Left renal pelvis (tissue), 4 donors: ENCODE measurements at regions not wholly inside any gene's neighbourhood (a gene's known extent, or its start where the extent isn't known, plus 50 kb on each side); places are given as distances from the start of the nearest gene placed in this dataset.

Source experiments
- DNase-seq, 4 donors: peaks; one replicate each; pipeline ENCODE4 v3.0.0-alpha.2; 2013; ENCODE audit warnings: low read depth in 4 of 4, low spot score in 3 of 4

- no peak for DNase-seq
These were observed 610.3 kb upstream of the GALNTL6 start for GRCh38 chr4:171202908-171203307.

DNA sequence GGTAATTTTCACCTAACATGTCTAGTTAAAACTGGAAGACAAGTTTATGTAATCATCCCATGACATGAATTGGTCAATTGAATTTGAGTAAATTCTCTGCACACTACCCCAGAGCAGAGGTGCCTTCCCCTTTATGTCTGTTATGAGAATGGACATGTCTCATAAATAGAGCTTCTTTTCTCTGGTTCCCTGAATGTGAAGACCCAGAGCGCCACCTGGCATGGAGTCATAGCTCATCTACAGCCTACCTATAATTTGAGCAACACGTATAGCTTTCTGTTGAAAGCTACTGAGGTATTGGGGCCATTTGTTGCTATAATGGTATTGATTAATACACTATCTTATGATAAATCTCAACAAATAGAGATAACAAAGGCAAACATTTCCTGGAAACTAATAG, 626.5 kb upstream of the GALNTL6 start:
- DNase-seq: no peak

- DNase-seq: no peak
These were observed 632.1 kb upstream of the GALNTL6 start for GRCh38 chr4:171181090-171181489.

DNA sequence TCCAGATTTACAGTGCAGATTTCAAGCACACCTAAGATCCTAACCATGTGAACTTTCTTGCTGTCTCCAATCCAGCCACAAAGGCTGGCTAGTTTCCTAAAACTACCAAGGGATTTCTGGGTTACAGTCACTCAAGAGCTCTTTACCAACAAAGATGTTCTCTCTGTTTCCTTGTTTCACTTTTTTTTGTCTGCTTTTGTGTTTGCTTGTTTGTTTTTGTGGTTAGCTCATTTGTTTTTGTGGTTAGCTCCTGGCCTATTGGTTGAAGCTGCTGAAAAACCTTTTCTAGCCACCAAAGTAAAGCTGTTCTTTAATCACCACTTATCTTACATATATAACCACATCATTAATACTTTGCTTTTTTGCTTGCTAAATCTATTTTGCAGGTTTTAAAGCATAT, 642.5 kb upstream of the GALNTL6 start:
- no peak for DNase-seq

DNA sequence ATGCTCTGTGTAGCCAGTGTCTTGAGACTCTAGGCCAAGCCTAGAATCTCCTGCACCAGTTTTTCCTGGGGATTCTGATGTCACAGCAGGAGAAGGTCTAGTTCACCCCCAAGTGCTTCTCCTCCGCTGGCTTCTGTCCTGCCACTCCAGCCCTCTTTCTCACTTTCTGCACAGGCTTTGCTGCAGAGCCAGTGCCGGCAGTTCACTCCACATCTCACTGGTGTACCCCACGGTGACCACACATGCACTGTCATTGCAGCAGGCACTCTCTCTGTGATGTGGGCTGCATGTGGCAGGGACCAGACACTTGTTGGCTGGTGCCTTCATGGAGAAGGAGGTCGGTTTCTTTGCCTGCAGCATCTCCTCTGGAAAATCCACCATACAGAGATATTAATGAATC, 643.8 kb upstream of the GALNTL6 start:
- no peak for DNase-seq

DNA sequence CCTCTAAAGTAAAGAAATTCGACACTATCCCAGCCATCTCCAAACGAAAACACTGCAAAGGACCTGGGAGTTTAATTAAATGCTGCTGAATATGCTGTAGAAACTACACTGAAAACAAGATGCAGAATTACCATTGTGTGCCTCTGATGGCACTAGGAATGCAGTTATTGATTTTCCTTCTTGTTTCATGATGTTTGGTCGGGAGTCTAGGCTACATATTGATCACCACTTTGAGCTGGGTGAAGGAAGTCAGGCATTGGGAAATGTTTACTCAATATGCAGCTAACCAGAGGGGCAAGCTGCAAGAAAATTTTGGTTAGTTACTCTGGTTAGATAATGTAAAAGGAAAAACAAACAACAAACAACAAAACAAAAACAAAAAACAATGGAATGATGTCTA, 650.7 kb upstream of the GALNTL6 start:
- DNase-seq: no peak

- DNase-seq: no peak
These were observed 655.6 kb upstream of the GALNTL6 start for GRCh38 chr4:171157462-171158082.

- DNase-seq: no peak
These were observed 670.6 kb upstream of the GALNTL6 start for GRCh38 chr4:171142639-171143038.

GRCh38 chr4:171142045-171142444, 671.2 kb upstream of the GALNTL6 start:
- no peak for DNase-seq

DNA sequence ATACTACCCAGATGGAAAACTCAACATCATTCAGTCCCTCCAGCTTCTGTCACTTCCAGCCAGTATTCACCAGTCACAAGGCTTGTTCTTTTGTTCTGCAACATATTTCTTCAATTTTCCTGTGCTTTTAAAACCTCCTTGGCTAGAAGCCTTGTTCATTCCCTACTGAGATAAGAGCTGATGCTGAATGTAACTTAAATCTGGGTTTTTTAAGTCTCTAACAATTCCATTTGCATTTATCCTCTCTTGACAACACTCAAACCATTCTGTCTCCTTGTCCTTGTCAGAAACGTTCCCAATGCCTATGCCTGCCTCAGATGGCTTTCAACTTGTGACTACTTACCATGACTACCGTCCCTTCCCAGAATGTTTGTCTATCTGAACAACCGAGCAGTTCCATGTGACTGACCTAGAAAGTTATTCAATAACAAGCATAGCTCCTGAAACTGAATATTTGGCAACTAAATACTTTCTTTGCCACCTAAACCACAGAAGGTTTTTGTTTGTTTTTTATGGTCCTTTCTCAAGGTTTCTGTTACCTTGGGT, 682.9 kb upstream of the GALNTL6 start:
- peak; percentile 4 to 31 (median 10) for DNase-seq

DNA sequence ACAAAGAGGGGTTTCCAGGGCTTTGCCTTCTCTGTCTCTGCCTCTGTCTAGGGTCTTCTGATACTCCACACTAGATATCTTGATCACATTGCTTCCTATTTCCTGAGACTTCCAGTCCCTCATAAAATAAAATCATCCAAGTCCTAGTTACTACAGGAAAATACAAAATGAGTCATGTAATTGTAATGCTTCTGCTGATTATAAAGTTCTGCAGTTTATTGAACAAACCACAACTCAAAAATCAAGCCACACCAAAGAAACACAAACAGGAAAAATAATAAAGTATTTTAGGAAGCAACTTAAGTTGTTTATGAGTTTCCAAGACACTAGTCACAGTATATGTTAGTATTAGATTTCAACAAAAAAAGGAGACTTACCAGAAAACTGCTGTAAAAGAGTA, 695.1 kb upstream of the GALNTL6 start:
- DNase-seq: no peak

DNA sequence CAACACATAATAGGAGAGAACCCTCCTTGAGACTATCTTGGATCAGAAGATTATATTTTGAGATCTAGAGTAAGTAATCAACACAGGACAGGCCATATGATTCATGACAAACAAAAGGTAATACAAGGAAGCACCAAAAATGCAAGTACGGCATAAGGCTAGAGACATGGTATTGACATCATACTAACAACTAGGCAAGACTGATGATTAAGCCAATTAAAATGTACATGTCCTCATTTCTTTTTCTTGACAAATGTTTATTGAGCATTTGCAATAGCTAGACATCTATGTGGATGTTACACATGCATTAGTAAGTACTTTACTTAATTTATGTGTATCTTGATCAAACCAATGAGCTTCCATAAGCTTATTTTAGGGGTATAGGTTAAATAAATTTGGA, 695.7 kb upstream of the GALNTL6 start:
- no peak for DNase-seq

DNA sequence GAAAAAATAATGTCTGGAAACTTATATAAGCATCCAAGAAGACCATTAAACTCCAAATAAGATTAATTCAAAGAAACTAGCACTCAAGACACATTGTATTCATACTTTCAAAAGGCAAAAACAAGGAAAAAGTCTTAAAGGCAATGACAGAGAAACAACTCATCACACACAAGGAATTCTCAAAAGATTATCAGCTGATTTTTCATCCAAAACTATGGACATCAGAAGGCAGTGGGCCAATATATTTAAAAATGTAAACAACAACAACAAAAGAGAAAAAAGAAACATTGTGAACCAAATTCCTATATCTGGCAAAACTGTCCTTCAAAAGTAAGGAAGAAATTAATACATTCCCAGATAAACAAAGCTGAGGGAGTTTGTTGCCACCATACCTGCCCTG, 711.4 kb upstream of the GALNTL6 start:
- DNase-seq: no peak

DNA sequence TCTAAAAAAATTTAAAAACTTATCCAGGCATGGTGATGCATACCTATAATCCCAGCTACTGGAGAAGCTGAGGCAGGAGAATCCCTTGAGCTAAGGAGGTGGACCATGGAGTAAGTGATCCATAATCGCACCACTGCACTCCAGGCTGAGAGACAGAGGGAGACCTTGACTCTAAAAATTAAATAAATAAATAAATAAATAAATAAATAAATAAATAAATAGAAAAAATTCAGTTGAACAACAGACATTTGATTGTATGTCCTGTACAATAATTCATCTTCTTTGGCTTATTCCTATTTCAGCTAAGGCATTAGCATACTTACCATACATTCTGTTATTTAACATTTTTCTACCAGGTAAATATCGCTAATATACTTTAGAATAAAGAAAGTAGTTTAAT, 726.1 kb upstream of the GALNTL6 start:
- no peak for DNase-seq

GRCh38 chr4:171067422-171067821, 745.8 kb upstream of the GALNTL6 start:
- no peak for DNase-seq

DNA sequence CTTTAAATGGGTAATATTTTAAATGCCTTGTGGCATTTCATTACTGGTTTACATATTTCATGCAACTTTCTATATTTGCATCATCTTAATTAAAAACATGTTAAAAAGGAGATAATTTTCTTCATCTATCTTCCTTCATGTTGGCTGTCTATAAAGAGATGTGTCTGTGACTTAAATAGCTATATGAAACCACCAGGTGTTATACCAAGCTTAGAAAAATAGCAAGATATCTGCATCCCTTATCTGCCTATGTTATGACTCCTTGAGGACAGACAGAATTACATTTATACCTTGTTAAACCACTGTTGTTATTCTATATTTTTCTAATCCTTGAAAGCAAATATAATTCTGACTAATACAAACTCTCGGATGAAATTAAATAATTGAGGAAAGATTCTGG, 763.8 kb upstream of the GALNTL6 start:
- DNase-seq: no peak

DNA sequence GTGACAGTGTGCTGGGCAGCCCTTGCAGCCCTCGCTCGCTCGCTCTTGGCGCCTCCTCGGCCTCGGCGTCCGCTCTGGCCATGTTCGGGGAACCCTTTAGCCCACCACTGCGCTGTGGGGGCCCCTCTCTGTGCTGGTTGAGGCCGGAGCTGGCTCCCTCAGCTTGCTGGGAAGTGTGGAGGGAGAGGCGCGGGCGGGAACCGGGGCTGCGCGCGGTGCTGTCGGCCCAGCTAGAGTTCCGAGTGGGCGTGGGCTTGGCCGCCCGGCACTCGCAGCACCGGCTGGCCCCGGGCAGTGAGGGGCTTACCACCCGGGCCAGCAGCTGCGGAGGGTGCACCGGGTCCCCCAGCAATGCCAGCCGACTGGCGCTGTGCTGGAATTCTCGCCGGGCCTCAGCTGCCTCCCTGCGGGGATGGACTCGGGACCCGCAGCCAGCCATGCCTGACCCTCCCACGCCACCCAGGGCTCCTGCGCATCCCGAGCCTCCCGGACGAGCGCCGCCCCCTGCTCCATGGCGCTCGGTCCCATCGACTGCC, 770.1 kb upstream of the GALNTL6 start:
- DNase-seq: no peak

DNA sequence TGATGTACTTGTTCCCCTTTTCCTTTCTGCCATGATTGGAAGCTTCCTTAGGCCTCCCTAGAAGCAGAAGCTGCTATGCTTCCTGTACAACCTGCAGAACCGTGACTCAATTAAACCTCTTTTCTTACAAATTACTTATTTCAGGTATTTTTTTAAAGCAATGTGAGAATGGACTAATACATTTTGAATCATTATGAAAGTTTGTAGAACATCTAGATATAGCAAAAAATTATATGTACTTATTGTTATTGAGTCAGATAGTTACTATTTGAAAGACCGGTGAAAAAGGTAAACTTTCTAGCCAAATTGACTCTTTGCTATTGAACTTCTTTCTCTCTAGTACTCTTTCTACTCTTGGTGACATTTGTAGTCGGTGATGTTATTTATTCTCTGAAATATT, 777.3 kb upstream of the GALNTL6 start:
- DNase-seq: no peak

- no peak for DNase-seq
These were observed 781.9 kb upstream of the GALNTL6 start for GRCh38 chr4:171031338-171031737.

GRCh38 chr4:171025776-171026175, 787.4 kb upstream of the GALNTL6 start:
- no peak for DNase-seq

DNA sequence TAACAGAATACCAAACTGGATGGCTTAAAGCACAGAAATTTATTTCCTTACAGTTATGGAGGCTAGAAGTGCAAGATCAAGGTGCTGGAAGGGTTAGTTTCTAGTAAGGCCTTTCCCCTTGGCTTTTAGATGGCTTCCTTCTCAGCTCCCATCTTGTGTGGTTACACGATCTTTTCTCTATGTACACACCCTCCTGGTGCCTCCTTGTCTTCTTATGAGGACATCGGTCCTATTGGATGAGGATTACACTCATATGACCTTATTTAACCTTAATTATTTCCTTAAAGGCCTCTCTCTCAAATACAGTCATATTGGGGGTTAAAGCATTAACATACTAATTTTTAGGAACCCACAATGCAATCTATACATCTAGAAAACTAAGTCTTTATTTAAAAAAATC, 787.9 kb upstream of the GALNTL6 start:
- DNase-seq: no peak

DNA sequence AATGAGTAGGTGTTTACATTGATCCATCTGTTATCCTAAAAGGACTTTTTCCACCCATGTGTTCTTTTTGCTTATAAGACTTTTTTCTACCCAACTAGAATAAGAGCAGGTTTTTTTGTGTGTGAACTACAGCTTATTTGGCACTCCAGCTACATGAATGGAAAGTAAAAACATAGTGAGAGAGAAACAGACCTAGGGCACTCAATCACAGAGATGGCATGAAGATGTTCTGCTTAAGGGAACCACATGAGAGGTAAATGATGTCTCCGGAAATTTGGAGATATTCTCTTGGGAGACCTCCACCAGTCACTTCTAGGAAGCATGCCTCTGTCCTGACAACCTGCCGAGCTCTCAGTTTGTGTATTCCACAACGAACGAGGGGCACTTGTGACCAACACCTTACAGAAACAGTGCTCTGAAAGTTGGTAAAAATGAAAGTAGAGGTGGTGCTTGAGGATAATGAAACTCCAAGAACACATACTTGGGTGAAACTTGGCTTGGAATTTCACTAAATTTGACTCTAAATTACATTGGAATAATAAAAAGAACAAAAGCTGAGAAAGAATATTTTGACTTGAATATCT, 788.4 kb upstream of the GALNTL6 start:
- DNase-seq: no peak
